ENCODE measurements at regions not wholly inside any gene's neighbourhood (a gene's known extent, or its start where the extent isn't known, plus 50 kb on each side); places are given as distances from the start of the nearest gene placed in this dataset.

GRCh38 chr14:105908006-105908405, 381.6 kb downstream of the TMEM121 start:
- H3K9me1 ChIP-seq (replicated peaks; ENCODE audit: control insufficient read depth, extremely low read depth, insufficient read depth, low read length), result no peaks in the 10 kb centered on the region
- no peaks in the 10 kb centered on the region for H3K4me1 ChIP-seq (ENCODE audit: control insufficient read depth, extremely low read depth, insufficient read depth, low read length)
- no peak overlapping the region for H2AFZ ChIP-seq (ENCODE audit: low read depth, low read length)
- H3K9ac ChIP-seq (replicated peaks; ENCODE audit: extremely low read depth, insufficient read depth, low read length), result no peak overlapping the region
- H3K79me2 ChIP-seq (ENCODE audit: control insufficient read depth, insufficient read depth, low read length), result no peaks in the 10 kb centered on the region
- no peak overlapping the region for H3K4me2 ChIP-seq (ENCODE audit: insufficient read depth, low read length)
- intact Hi-C loops (cut with micrococcal nuclease) (no loop called here), dilution Hi-C loops (cut with MboI; ENCODE audit: extremely low pct_ligation_motif_present, low sequenced_read_pairs) (no loop called here)
- FAIRE-seq (no peak), DNase-seq (ENCODE audit: low read depth, low spot score) (no peak)
- BruUV-seq (replicated peaks), result no TSS peak
- POLR2A ChIA-PET, result no interaction called here
- no peaks in the 10 kb centered on the region for H3K36me3 ChIP-seq (ENCODE audit: control insufficient read depth in 2 of 2, extremely low read depth in 1 of 2, insufficient read depth in 2 of 2, low read length in 2 of 2)
- CTCF ChIA-PET, result no interaction called here
- no peaks in the 10 kb centered on the region for H3K9me3 ChIP-seq (replicated peaks; ENCODE audit: control insufficient read depth, insufficient read depth, low read length)
- H4K20me1 ChIP-seq (replicated peaks; ENCODE audit: control insufficient read depth, extremely low read depth, insufficient read depth, low read length), result no peaks in the 10 kb centered on the region
- H3K27ac ChIP-seq (ENCODE audit: insufficient read depth, low read depth, low read length), result no peak overlapping the region
- H3K27me3 ChIP-seq (ENCODE audit: control insufficient read depth in 2 of 2, insufficient read depth in 2 of 2, low read length in 2 of 2), result no peaks in the 10 kb centered on the region
- H3K4me3 ChIP-seq (replicated peaks in 1 of 3; ENCODE audit: insufficient read depth in 1 of 3, low read depth in 1 of 3, low read length in 3 of 3), result no peak overlapping the region
- TF ChIP-seq FOS (IDR thresholded peaks at IDR 0.05; ENCODE audit: borderline replicate concordance, insufficient read depth, low read length) (no peak), GATA2 (IDR thresholded peaks at IDR 0.05; ENCODE audit: insufficient read depth, insufficient read length, low read depth, low read length) (no peak), MAX (IDR thresholded peaks at IDR 0.05; ENCODE audit: insufficient read depth, insufficient read length) (no peak), EZH2 (IDR thresholded peaks at IDR 0.05; ENCODE audit: borderline replicate concordance, low read depth, low read length, severe bottlenecking) (no peak), JUN (IDR thresholded peaks at IDR 0.05; ENCODE audit: borderline replicate concordance, insufficient read depth, insufficient read length, low read depth) (no peak), CTCF (IDR thresholded peaks at IDR 0.05; ENCODE audit: extremely low read depth in 1 of 2, insufficient read depth in 1 of 2, low read depth in 1 of 2, low read length in 2 of 2) (no peak), POLR2A (IDR thresholded peaks at IDR 0.05; ENCODE audit: low read depth, low read length) (no peak), MYC (IDR thresholded peaks at IDR 0.05; ENCODE audit: low read depth, low read length) (no peak), POLR2AphosphoS5 (IDR thresholded peaks at IDR 0.05; ENCODE audit: insufficient read depth, low read depth, low read length) (no peak)

All from endothelial cell of umbilical vein (primary cell).